Upper lobe of left lung (tissue), 6 donors: ENCODE measurements at regions not wholly inside any gene's neighbourhood (a gene's known extent, or its start where the extent isn't known, plus 50 kb on each side); places are given as distances from the start of the nearest gene placed in this dataset.

Experiments used
- ATAC-seq, 2 donors: fragments of 200-7000 bp; cut with Tn5 transposase; one replicate each; pipeline ENCODE4 v1.9.1; 2022; ENCODE audit warnings: mild to moderate bottlenecking in 2 of 2, moderate library complexity in 2 of 2; ENCODE audit not compliant: low FRiP score in 2 of 2
- DNase-seq, 2 donors: peaks; one replicate each; pipeline ENCODE4 v3.0.0-alpha.2; 2019 to 2020
- H3K27ac ChIP-seq, 4 donors: fragments of 200-600 bp; sonication (generic); one replicate each; pipeline ENCODE4 v1.5.1; 2016 to 2019
- H3K27me3 ChIP-seq, 4 donors: fragments of 200-600 bp; sonication (generic); one replicate each; pipeline ENCODE4 v1.5.1; 2017 to 2019
- H3K36me3 ChIP-seq, 4 donors: fragments of 200-600 bp; sonication (generic); one replicate each; pipeline ENCODE4 v1.5.1; 2016 to 2019
- H3K4me1 ChIP-seq, 4 donors: fragments of 200-600 bp; sonication (generic); one replicate each; pipeline ENCODE4 v1.5.1; 2018 to 2019
- H3K4me3 ChIP-seq, 4 donors: fragments of 200-600 bp; sonication (generic); one replicate each; pipeline ENCODE4 v1.5.1; 2017 to 2019; ENCODE audit warnings: mild to moderate bottlenecking in 2 of 4, moderate library complexity in 1 of 4
- H3K9me3 ChIP-seq, 4 donors: fragments of 200-600 bp; sonication (generic); one replicate each; pipeline ENCODE4 v1.5.1; 2018 to 2019
- EP300 ChIP-seq, 4 donors: sonication (generic); formaldehyde crosslinking; IDR thresholded peaks; one replicate each; pipeline ENCODE4 v1.5.1; 2017; ENCODE audit warnings: antibody characterized with exemption in 4 of 4, control low read depth in 2 of 4
- POLR2A ChIP-seq, 4 donors: fragments of 450-650 bp; IDR thresholded peaks; one replicate each; pipeline ENCODE4 v1.5.1; 2016 to 2017; ENCODE audit warnings: antibody characterized with exemption in 4 of 4, mild to moderate bottlenecking in 2 of 4
- POLR2AphosphoS5 ChIP-seq, 2 donors: sonication (generic); formaldehyde crosslinking; IDR thresholded peaks; one replicate each; pipeline ENCODE4 v1.5.1; 2017; ENCODE audit warnings: antibody characterized with exemption in 2 of 2
- WGBS, 2 donors: methylation state at CpG; one replicate each; pipeline ENCODE4 v1.1.5; 2017 to 2018; 5-methylcytosine and 5-hydroxymethylcytosine counted together
- TF ChIP-seq, protein P1 (sequence below), 6 experiments: fragments of 450-650 bp in 4 of 6; fragments of 200-600 bp in 2 of 6; sonication (generic) in 2 of 6; IDR thresholded peaks; one replicate each; pipeline ENCODE4 v1.5.1; 2016 to 2019; ENCODE audit warnings: antibody characterized with exemption in 6 of 6
- donor health status: DM: no; HTN: no; CAD: no; lungs with moderate emphysema.
- donor health status: DM: no; HTN: yes; CAD: no; lungs with severe emphysema.

- Histone ChIP-seq H3K36me3 (no peaks in the 10 kb centered on the region), H3K9me3 (no peaks in the 10 kb centered on the region), H3K4me3 (no peak overlapping the region), H3K27me3 (no peaks in the 10 kb centered on the region), H3K4me1 (peaks cover 0 to 4% (median 0%) of the 10 kb centered on the region in 4 donors), H3K27ac (peak overlapping the region in 1 of 4 donors; percentile 4)
- no peak for ATAC-seq
- TF ChIP-seq POLR2AphosphoS5 (IDR thresholded peaks at IDR 0.05) (no peak), POLR2A (IDR thresholded peaks at IDR 0.05) (no peak), EP300 (IDR thresholded peaks at IDR 0.05) (no peak)
- TF ChIP-seq, protein P1, sequence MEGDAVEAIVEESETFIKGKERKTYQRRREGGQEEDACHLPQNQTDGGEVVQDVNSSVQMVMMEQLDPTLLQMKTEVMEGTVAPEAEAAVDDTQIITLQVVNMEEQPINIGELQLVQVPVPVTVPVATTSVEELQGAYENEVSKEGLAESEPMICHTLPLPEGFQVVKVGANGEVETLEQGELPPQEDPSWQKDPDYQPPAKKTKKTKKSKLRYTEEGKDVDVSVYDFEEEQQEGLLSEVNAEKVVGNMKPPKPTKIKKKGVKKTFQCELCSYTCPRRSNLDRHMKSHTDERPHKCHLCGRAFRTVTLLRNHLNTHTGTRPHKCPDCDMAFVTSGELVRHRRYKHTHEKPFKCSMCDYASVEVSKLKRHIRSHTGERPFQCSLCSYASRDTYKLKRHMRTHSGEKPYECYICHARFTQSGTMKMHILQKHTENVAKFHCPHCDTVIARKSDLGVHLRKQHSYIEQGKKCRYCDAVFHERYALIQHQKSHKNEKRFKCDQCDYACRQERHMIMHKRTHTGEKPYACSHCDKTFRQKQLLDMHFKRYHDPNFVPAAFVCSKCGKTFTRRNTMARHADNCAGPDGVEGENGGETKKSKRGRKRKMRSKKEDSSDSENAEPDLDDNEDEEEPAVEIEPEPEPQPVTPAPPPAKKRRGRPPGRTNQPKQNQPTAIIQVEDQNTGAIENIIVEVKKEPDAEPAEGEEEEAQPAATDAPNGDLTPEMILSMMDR (IDR thresholded peaks at IDR 0.05), result no peak
- DNase-seq, result no peak
- 56 to 63% methylated on average over 6 of the region's 6 CpGs for WGBS, 2 donors
Observed at GRCh38 chr9:84411683-84412267, 71.2 kb upstream of the SLC28A3 start.

DNA sequence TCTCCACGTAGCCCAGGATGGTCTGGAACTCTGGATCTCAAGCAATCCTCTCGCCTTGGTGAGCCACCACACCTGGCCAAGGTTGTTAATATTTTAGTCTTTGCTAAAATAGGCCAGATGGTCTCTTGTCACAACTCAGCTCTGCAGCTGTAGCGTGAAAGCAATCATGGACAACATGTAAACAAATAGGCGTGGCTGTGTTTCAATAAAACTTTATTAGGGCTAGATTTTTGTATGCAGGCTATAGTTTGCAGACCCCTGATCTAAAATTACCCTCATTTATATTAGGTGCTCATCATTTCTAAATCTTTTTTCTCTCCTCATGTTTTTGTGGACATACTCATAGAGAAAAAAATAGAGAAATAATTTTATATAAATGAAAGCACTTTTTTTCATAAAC lies 72.1 kb upstream of the SLC28A3 start:
- ATAC-seq (no peak), DNase-seq (no peak)
- H3K9me3 ChIP-seq, result no peaks in the 10 kb centered on the region
- H3K27ac ChIP-seq, result no peak overlapping the region
- no peak overlapping the region for H3K4me3 ChIP-seq
- H3K27me3 ChIP-seq, result no peaks in the 10 kb centered on the region
- peaks cover 0 to 4% (median 0%) of the 10 kb centered on the region in 4 donors for H3K4me1 ChIP-seq
- 82 to 87% methylated on average over 4 of the region's 4 CpGs for WGBS, 2 donors
- no peaks in the 10 kb centered on the region for H3K36me3 ChIP-seq
- no peak for TF ChIP-seq EP300 (IDR thresholded peaks at IDR 0.05)
- TF ChIP-seq POLR2A (IDR thresholded peaks at IDR 0.05), result no peak
- TF ChIP-seq, protein P1 (IDR thresholded peaks at IDR 0.05), result no peak
- TF ChIP-seq POLR2AphosphoS5 (IDR thresholded peaks at IDR 0.05), result no peak

- DNase-seq, result no peak
- no peaks in the 10 kb centered on the region for H3K36me3 ChIP-seq
- H3K9me3 ChIP-seq, result no peaks in the 10 kb centered on the region
- no peak overlapping the region for H3K27ac ChIP-seq
- H3K27me3 ChIP-seq, result no peaks in the 10 kb centered on the region
- TF ChIP-seq EP300 (IDR thresholded peaks at IDR 0.05) (no peak), POLR2A (IDR thresholded peaks at IDR 0.05) (no peak), POLR2AphosphoS5 (IDR thresholded peaks at IDR 0.05) (no peak)
- TF ChIP-seq, protein P1 (IDR thresholded peaks at IDR 0.05), result no peak
- 79 to 82% methylated on average over 3 of the region's 3 CpGs for WGBS, 2 donors
- H3K4me1 ChIP-seq, result peaks cover 0 to 4% (median 0%) of the 10 kb centered on the region in 4 donors
- no peak overlapping the region for H3K4me3 ChIP-seq
- no peak for ATAC-seq
Observed at GRCh38 chr9:84413301-84413700, 72.7 kb upstream of the SLC28A3 start.

DNA sequence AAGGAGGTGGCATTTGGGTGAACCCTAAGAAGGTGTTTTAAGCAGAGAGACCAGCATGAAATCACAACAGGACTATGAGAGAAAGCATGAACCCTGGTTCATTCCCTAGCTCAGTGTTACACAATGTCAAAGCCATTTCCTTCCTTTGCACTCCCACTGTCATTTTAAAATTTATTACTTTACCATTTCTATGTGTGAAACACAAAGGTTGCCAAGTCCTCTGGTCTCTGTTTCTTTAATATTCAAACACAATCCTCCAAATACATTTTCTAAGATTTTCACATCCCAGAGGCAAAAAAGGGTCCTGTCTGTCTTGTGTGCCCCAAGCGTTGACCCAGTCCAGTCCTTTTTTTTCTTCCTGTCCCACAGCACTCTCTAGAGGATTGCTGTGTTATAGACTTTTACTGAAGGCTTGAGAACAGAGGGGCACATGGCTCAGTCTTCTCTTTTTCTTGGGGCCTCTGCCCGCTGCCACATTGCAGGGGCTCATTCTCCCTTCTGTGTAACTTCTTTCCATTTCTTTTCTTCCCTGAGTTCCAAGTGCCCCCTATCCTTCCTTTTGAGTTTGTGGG lies 78.6 kb upstream of the SLC28A3 start:
- Histone ChIP-seq H3K27ac (no peak overlapping the region), H3K4me1 (no peaks in the 10 kb centered on the region), H3K4me3 (no peak overlapping the region), H3K27me3 (no peaks in the 10 kb centered on the region), H3K9me3 (peaks cover 0 to 9% (median 1%) of the 10 kb centered on the region in 4 donors), H3K36me3 (no peaks in the 10 kb centered on the region)
- ATAC-seq (no peak), DNase-seq (no peak)
- TF ChIP-seq POLR2AphosphoS5 (IDR thresholded peaks at IDR 0.05) (no peak), EP300 (IDR thresholded peaks at IDR 0.05) (no peak), POLR2A (IDR thresholded peaks at IDR 0.05) (no peak)
- TF ChIP-seq, protein P1 (IDR thresholded peaks at IDR 0.05), result no peak
- 36 to 44% methylated on average over 2 of the region's 2 CpGs for WGBS, 2 donors

GRCh38 chr9:84424931-84425330 lies 84.4 kb upstream of the SLC28A3 start:
- H3K36me3 ChIP-seq, result no peaks in the 10 kb centered on the region
- TF ChIP-seq POLR2A (IDR thresholded peaks at IDR 0.05) (no peak), POLR2AphosphoS5 (IDR thresholded peaks at IDR 0.05) (no peak), EP300 (IDR thresholded peaks at IDR 0.05) (no peak)
- TF ChIP-seq, protein P1 (IDR thresholded peaks at IDR 0.05), result no peak
- ATAC-seq (no peak), DNase-seq (no peak)
- H3K4me3 ChIP-seq, result no peak overlapping the region
- H3K9me3 ChIP-seq, result peaks cover 0 to 9% (median 1%) of the 10 kb centered on the region in 4 donors
- no peaks in the 10 kb centered on the region for H3K27me3 ChIP-seq
- 90 to 96% methylated on average over 2 of the region's 2 CpGs for WGBS, 2 donors
- no peak overlapping the region for H3K27ac ChIP-seq
- no peaks in the 10 kb centered on the region for H3K4me1 ChIP-seq
